Ovary (tissue), 7 donors: ENCODE measurements at regions not wholly inside any gene's neighbourhood (a gene's known extent, or its start where the extent isn't known, plus 50 kb on each side); places are given as distances from the start of the nearest gene placed in this dataset.
"Not testable (repeated sequence)": the region's sequence is repeated elsewhere in the genome, so short reads cannot be mapped to it uniquely, and the experiment has no call there.

ENCODE experiments used
- DNase-seq, 5 donors: peaks; one replicate each; pipeline ENCODE4 v3.0.0-alpha.2; 2019 to 2020
- H3K27ac ChIP-seq, 2 donors: fragments of 200-600 bp; one replicate each; pipeline versions ENCODE4 v1.5.1 to v1.8.0; 2019 to 2022
- H3K27me3 ChIP-seq: fragments of 200-600 bp; one replicate; pipeline ENCODE4 v1.8.0; 2022
- H3K36me3 ChIP-seq: fragments of 200-600 bp; sonication (generic); one replicate; pipeline ENCODE4 v1.5.1; 2019
- H3K4me1 ChIP-seq: one replicate; pipeline ENCODE4 v1.8.1; 2013; ENCODE audit warnings: mild to moderate bottlenecking, moderate library complexity; ENCODE audit not compliant: insufficient read depth
- H3K4me3 ChIP-seq: fragments of 200-600 bp; sonication (generic); one replicate; pipeline ENCODE4 v1.5.1; 2017
- H3K9me3 ChIP-seq, 2 donors: fragments of 200-600 bp in 1 of 2; sonication (generic) in 1 of 2; one replicate each; pipeline versions ENCODE4 v1.5.1 to v1.8.1; 2013 to 2019; ENCODE audit warnings: mild to moderate bottlenecking in 1 of 2, moderate library complexity in 1 of 2
- EP300 ChIP-seq: sonication (generic); formaldehyde crosslinking; IDR thresholded peaks from one replicate; pipeline ENCODE4 v1.6.1; 2017; ENCODE audit warnings: antibody characterized with exemption
- POLR2A ChIP-seq: fragments of 450-650 bp; IDR thresholded peaks from one replicate; pipeline ENCODE4 v1.6.1; 2017; ENCODE audit warnings: antibody characterized with exemption, mild to moderate bottlenecking, moderate library complexity
- WGBS, 3 donors: extraction: QIAGEN DNeasy Blood & Tissue Kit in 1 of 3; methylation state at CpG; one replicate each; pipeline versions ENCODE4 v1.1.5 to v1.1.7; 2013 to 2017; 5-methylcytosine and 5-hydroxymethylcytosine counted together
- intact Hi-C, 4 donors: fragments of 100-400 bp; cut with DNase I; formaldehyde crosslinking; loops; one replicate each; pipeline versions ENCODE4 v1.11.0 to v1.15.1; 2022 to 2023
- TF ChIP-seq, protein P1 (sequence below), 3 donors: fragments of 450-650 bp in 2 of 3; fragments of 200-600 bp in 1 of 3; IDR thresholded peaks; one replicate each; pipeline versions ENCODE4 v1.5.1 to v1.8.0; 2016 to 2022; ENCODE audit warnings: antibody characterized with exemption in 3 of 3, mild to moderate bottlenecking in 1 of 3
- donor health status: DM: no; HTN: no; CAD: no; lungs with moderate emphysema.
- donor health status: DM: no; HTN: no; CAD: no.
- donor health status: Bipolar disorder and iron deficiency.
- donor health status: DM: no; HTN: no; CAD: no.
- donor health status: DM: yes; HTN: yes; CAD: no.

DNA sequence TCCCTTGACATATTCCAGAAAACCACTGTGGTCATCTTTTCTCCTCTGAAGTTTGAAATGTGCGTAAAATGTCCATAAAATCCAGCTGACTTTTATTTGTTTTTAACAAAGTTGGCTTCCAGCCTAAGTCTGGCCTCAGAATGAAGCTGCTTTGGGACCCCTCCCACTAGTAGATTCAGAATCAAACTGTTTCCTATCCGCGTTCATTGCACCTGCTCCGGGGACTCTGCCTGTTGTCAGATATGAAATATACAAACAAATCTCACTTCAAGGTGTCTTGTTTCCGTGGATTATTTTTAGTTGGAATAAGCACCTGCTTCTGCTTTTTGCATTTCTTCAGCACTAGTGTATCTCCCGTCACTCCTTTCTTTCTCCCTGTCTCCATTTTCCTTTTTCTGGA, 115.7 kb upstream of the FHL2 start:
- no peak for TF ChIP-seq EP300
- no peak overlapping the region for H3K27ac ChIP-seq
- intact Hi-C loops: loop anchor here in 2 of 4 donors (10.0 kb wide), 2 partner anchors 60 to 80 kb away; no protein-coding TSS in a partner anchor
- peaks cover 23% of the 10 kb centered on the region for H3K4me1 ChIP-seq
- no peaks in the 10 kb centered on the region for H3K9me3 ChIP-seq
- 77 to 86% (median 82%) methylated on average over 6 of the region's 6 CpGs for WGBS, 3 donors
- H3K36me3 ChIP-seq: no peaks in the 10 kb centered on the region
- H3K4me3 ChIP-seq: no peak overlapping the region
- no peak for DNase-seq
- H3K27me3 ChIP-seq: no peaks in the 10 kb centered on the region

DNA sequence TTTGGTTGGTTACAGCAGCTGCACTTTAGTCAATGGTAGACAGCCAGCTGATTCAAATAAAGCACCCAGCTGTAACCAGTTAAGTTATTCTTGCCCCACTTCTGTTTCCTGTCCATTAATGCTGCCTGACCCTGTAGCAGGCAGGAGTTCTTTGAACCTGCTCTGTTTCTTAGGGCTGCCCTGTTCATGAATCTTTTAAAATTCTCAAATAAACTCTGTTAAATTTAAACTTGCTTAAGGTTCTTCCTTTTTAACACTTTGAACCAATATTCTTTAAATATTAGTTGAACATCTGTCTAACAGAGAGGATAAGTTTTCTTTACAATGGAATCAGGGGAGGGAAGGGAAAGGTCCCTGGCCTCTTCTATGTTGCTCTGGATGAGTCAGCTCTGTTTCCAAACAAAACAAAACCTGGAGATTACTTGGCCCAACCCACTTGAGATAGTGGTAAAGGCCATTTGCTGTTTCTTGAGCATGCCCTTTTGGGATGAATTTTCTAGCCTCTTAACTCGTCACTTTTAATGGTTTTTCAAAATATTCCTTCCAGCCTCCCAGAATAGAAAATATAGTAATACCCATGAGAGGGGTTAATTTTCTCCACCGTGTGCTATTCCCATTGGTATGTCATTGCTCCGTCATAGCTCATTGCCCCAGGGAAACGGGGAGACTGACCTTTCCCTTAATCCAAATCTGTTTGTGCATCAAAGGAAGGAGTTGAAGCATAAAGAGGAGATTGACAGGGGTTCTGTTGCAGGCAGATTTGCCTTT, 112.1 kb upstream of the FHL2 start:
- Histone ChIP-seq H3K27ac (peak overlapping the region; percentile 23 to 87), H3K36me3 (no peaks in the 10 kb centered on the region), H3K27me3 (no peaks in the 10 kb centered on the region), H3K4me3 (no peak overlapping the region), H3K4me1 (peaks cover 11% of the 10 kb centered on the region), H3K9me3 (no peaks in the 10 kb centered on the region)
- intact Hi-C loops: loop anchor here in 2 of 4 donors (10.0 kb wide), 2 partner anchors 56 to 76 kb away; no protein-coding TSS in a partner anchor
- DNase-seq: no peak
- 18 to 34% (median 28%) methylated on average over 4 of the region's 4 CpGs for WGBS, 3 donors
- TF ChIP-seq EP300: no peak
- TF ChIP-seq, protein P1, sequence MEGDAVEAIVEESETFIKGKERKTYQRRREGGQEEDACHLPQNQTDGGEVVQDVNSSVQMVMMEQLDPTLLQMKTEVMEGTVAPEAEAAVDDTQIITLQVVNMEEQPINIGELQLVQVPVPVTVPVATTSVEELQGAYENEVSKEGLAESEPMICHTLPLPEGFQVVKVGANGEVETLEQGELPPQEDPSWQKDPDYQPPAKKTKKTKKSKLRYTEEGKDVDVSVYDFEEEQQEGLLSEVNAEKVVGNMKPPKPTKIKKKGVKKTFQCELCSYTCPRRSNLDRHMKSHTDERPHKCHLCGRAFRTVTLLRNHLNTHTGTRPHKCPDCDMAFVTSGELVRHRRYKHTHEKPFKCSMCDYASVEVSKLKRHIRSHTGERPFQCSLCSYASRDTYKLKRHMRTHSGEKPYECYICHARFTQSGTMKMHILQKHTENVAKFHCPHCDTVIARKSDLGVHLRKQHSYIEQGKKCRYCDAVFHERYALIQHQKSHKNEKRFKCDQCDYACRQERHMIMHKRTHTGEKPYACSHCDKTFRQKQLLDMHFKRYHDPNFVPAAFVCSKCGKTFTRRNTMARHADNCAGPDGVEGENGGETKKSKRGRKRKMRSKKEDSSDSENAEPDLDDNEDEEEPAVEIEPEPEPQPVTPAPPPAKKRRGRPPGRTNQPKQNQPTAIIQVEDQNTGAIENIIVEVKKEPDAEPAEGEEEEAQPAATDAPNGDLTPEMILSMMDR (IDR thresholded peaks at IDR 0.05): no peak
- no peak for TF ChIP-seq POLR2A

DNA sequence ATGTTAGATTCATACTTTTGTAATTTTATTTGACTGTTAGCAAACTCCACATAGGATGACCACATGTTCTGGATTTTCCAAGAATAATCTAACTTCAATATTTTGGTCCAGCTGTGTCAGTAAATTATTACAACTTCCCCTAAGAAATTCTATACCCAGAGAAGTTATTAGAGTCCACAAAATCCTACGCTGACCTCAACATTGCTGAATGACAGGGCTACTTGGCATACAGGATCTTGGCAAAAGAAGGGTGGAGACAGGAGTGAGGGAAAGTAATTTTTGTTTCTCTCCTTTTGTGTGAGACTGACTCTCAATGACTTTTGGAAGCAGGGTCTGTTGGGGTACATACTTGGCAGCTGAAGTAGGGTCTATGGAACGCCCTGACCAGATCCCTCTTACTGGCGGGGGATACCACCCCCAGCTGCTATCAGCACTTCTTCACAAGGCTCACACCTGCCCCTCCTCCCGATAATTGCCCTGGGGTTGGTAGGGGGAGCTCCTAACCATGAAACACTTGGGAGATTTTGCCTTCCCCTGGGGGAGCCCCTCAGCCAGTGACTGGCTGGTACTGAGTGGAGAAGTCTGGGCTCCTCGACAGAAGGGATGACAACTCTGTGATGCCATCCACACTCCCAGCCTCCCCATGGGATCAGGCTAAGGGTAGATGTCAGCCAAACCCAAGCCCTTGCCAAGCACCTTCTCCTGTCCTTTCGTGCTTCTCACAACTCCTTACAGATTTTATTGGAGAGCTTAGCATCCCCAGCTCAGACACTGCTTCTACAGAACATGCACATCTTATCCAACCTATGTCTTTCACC, 110.6 kb upstream of the FHL2 start:
- peaks cover 9% of the 10 kb centered on the region for H3K4me1 ChIP-seq
- no peaks in the 10 kb centered on the region for H3K9me3 ChIP-seq
- H3K27ac ChIP-seq: peak overlapping the region in 1 of 2 donors; percentile 87
- DNase-seq: no peak
- intact Hi-C loops: loop anchor here in 2 of 4 donors (10.0 kb wide), 2 partner anchors 55 to 75 kb away; no protein-coding TSS in a partner anchor
- no peaks in the 10 kb centered on the region for H3K27me3 ChIP-seq
- H3K4me3 ChIP-seq: no peak overlapping the region
- 69 to 84% (median 79%) methylated on average over 6 of the region's 6 CpGs for WGBS, 3 donors
- no peaks in the 10 kb centered on the region for H3K36me3 ChIP-seq
- TF ChIP-seq EP300: no peak

DNA sequence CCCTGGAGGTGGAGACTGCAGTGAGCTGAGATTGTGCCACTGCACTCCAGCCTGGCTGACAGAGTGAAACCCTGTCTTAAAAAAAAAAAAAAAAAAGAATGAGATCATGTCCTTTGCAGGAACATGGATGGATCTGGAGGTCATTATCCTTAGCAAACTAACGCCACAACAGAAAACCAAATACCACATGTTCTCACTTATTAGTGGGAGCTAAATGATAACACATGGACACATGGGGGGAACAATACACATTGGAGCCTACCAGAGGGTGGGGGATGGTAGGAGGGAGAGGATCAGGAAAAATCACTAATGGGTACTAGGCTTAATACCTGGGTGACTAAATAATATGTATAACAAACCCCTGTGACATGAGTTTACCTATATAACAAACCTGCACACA, 108.0 kb upstream of the FHL2 start:
- H3K27ac ChIP-seq, DNase-seq, H3K4me1 ChIP-seq, H3K36me3 ChIP-seq, H3K4me3 ChIP-seq, H3K27me3 ChIP-seq, intact Hi-C loops, H3K9me3 ChIP-seq: not testable (repeated sequence)
- WGBS, 3 donors: 52 to 62% (median 60%) methylated on average over 1 of the region's 1 CpG

DNA sequence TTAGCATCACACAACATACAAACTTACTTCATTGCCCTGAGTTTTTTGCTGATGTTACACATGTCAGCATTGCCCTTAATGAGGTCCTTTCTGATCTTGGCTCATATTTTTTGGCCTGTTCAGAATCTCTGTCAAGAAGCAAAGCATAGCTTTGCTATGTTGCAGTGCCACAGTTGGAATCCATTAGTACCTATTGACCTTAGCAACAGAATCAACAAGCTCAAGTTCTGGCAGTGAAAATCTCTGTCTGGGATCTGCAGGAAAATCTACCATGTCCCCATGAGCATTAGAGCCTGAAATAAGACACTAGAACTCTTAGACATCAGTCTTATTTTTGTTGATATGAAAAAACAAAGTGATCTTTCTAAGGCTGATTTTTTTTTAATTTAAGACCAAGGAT, 105.6 kb upstream of the FHL2 start:
- H3K9me3 ChIP-seq: no peaks in the 10 kb centered on the region
- H3K4me1 ChIP-seq: no peaks in the 10 kb centered on the region
- no peak for DNase-seq
- no peaks in the 10 kb centered on the region for H3K27me3 ChIP-seq
- no peak overlapping the region for H3K4me3 ChIP-seq
- intact Hi-C loops: no loop called here
- TF ChIP-seq EP300 (no peak), POLR2A (no peak)
- TF ChIP-seq, protein P1 (IDR thresholded peaks at IDR 0.05): no peak
- H3K27ac ChIP-seq: no peak overlapping the region
- no peaks in the 10 kb centered on the region for H3K36me3 ChIP-seq
